ENCODE measurements at regions not wholly inside any gene's neighbourhood (a gene's known extent, or its start where the extent isn't known, plus 50 kb on each side); places are given as distances from the start of the nearest gene placed in this dataset.

GRCh38 chr15:94665676-94666441 is 434.5 kb downstream of the MCTP2 start:
- TF ChIP-seq TCF4 (CRISPR knock-in tag; IDR thresholded peaks at IDR 0.05; ENCODE audit: borderline replicate concordance): no peak
- ATAC-seq: no peak

- no peak for ATAC-seq
- TF ChIP-seq ZFP3 (CRISPR knock-in tag; IDR thresholded peaks at IDR 0.05) (no peak), GLIS3 (CRISPR knock-in tag; IDR thresholded peaks at IDR 0.05) (no peak), ZNF70 (CRISPR knock-in tag; IDR thresholded peaks at IDR 0.05) (no peak), ESRRG (CRISPR knock-in tag; IDR thresholded peaks at IDR 0.05) (no peak), PPARA (CRISPR knock-in tag; IDR thresholded peaks at IDR 0.05; ENCODE audit: borderline replicate concordance) (no peak), OSR1 (CRISPR knock-in tag; IDR thresholded peaks at IDR 0.05) (no peak)
- TF ChIP-seq, protein P1, sequence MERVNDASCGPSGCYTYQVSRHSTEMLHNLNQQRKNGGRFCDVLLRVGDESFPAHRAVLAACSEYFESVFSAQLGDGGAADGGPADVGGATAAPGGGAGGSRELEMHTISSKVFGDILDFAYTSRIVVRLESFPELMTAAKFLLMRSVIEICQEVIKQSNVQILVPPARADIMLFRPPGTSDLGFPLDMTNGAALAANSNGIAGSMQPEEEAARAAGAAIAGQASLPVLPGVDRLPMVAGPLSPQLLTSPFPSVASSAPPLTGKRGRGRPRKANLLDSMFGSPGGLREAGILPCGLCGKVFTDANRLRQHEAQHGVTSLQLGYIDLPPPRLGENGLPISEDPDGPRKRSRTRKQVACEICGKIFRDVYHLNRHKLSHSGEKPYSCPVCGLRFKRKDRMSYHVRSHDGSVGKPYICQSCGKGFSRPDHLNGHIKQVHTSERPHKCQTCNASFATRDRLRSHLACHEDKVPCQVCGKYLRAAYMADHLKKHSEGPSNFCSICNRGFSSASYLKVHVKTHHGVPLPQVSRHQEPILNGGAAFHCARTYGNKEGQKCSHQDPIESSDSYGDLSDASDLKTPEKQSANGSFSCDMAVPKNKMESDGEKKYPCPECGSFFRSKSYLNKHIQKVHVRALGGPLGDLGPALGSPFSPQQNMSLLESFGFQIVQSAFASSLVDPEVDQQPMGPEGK (CRISPR knock-in tag; IDR thresholded peaks at IDR 0.05; ENCODE audit: borderline replicate concordance): no peak
Observed at GRCh38 chr15:94666553-94666952, 435.2 kb downstream of the MCTP2 start.

- no peak for ATAC-seq
- TF ChIP-seq OSR1 (CRISPR knock-in tag; IDR thresholded peaks at IDR 0.05) (no peak), ARNTL (CRISPR knock-in tag; IDR thresholded peaks at IDR 0.05; ENCODE audit: borderline replicate concordance, low read depth) (no peak), ZNF70 (CRISPR knock-in tag; IDR thresholded peaks at IDR 0.05) (no peak), ZNF8 (CRISPR knock-in tag; IDR thresholded peaks at IDR 0.05) (no peak), TCF4 (CRISPR knock-in tag; IDR thresholded peaks at IDR 0.05; ENCODE audit: borderline replicate concordance) (no peak), POU6F1 (CRISPR knock-in tag; IDR thresholded peaks at IDR 0.05; ENCODE audit: borderline replicate concordance, low read depth) (no peak), CSDC2 (CRISPR knock-in tag; IDR thresholded peaks at IDR 0.05) (no peak), ZFP3 (CRISPR knock-in tag; IDR thresholded peaks at IDR 0.05) (no peak)
Observed at GRCh38 chr15:94667109-94667508, 435.7 kb downstream of the MCTP2 start.

GRCh38 chr15:94670438-94671034 is 439.2 kb downstream of the MCTP2 start:
- ATAC-seq: no peak
- TF ChIP-seq ZNF70 (CRISPR knock-in tag; IDR thresholded peaks at IDR 0.05) (no peak), CSRNP3 (CRISPR knock-in tag; IDR thresholded peaks at IDR 0.05) (no peak), BACH2 (CRISPR knock-in tag; IDR thresholded peaks at IDR 0.05; ENCODE audit: borderline replicate concordance) (no peak), ESRRG (CRISPR knock-in tag; IDR thresholded peaks at IDR 0.05) (no peak), SNAI2 (CRISPR knock-in tag; IDR thresholded peaks at IDR 0.05) (no peak), OSR1 (CRISPR knock-in tag; IDR thresholded peaks at IDR 0.05) (no peak), RARB (CRISPR knock-in tag; IDR thresholded peaks at IDR 0.05) (no peak), ZNF8 (CRISPR knock-in tag; IDR thresholded peaks at IDR 0.05) (no peak), TOX (CRISPR knock-in tag; IDR thresholded peaks at IDR 0.05; ENCODE audit: borderline replicate concordance) (no peak), PPARA (CRISPR knock-in tag; IDR thresholded peaks at IDR 0.05; ENCODE audit: borderline replicate concordance) (no peak), TCF4 (CRISPR knock-in tag; IDR thresholded peaks at IDR 0.05; ENCODE audit: borderline replicate concordance) (no peak), ZNF565 (CRISPR knock-in tag; conservative IDR thresholded peaks at IDR 0.05; ENCODE audit: low read depth) (no peak)
- TF ChIP-seq, protein P1 (CRISPR knock-in tag; IDR thresholded peaks at IDR 0.05; ENCODE audit: borderline replicate concordance): no peak

Data from SK-N-SH treated with all-trans-retinoic acid at 6 μM for 48 hours (cell line).